ENCODE measurements at regions not wholly inside any gene's neighbourhood (a gene's known extent, or its start where the extent isn't known, plus 50 kb on each side); places are given as distances from the start of the nearest gene placed in this dataset.
"Not testable (repeated sequence)": the region's sequence is repeated elsewhere in the genome, so short reads cannot be mapped to it uniquely, and the experiment has no call there.

DNA sequence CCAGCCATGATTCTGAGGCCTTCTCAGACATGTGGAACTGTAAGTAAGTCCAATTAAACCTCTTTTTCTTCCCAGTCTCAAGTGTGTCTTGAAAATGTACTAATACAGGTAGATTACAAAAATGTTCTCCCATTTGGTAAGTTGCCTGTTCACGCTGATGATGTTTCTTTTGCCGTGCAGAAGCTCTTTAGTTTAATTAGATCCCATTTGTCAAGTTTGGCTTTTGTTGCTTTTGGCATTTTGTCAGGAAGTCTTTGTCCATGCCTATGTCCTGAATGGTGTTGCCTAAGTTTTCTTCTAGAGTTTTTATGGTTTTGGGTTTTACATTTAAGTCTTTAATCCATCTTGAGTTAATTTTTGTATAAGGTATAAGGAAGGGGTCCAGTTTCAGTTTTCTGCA is 712.5 kb upstream of the ZNF608 start:
- not testable (repeated sequence) for H3K4me1 Mint-ChIP-seq; DNase-seq; H3K4me3 Mint-ChIP-seq; ATAC-seq; H3K27ac Mint-ChIP-seq; H3K9me3 ChIP-seq (ENCODE audit: control insufficient read depth, low read length, poor library complexity, severe bottlenecking); H3K36me3 Mint-ChIP-seq (ENCODE audit: low read depth); H3K27me3 Mint-ChIP-seq

DNA sequence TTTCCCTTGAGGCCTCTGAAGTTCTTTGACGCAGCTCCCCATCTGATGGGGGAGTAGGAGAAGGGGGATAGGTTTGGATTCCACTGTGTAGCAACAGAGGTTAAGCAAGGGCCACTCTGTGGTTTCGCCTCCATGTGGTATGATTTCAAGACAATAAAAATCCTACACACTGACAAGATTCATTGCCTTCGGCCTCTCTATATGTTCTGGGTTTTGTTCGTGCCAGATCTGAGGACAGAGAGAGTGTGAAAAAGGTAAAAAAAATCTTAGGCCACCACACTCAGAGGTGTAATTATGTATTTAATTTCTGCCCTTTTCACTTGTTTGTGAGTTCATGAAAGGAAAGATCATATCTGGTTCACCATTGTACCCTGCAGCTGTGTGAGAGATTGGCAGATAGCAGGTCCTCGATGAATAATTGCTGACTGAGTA is 715.2 kb upstream of the ZNF608 start:
- no peak for ATAC-seq
- no peaks in the 10 kb centered on the region for H3K36me3 Mint-ChIP-seq (ENCODE audit: low read depth)
- no peak overlapping the region for H3K27ac Mint-ChIP-seq

DNA sequence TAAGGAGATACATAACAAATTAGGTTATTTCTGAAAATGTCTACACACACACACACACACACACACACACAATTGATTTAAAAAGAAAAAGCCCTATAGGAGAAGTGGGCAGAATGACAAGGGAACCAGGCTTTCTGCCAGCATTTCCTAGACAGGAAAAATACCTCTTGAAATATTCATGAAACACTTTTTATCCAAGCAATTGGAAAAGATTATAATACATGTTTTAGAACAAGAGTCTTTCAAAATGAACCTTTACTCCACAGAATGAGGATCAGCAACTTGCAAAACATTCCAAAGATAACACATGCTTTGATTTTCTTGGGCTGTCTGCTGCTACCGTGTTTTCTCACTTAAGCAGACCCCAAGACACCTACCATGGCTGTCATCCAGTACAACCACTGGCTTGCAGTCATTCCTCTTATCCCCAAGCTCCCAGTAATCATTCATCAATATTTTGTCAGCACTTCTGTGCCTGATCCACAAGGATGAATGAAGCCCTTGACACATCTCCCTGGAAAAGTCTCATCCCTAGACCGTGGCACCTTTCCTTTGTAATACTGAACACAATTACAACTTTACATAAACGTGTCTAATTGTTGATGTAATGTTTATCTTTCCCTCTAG is 717.1 kb upstream of the ZNF608 start:
- no peaks in the 10 kb centered on the region for H3K9me3 ChIP-seq (ENCODE audit: control insufficient read depth, low read length, poor library complexity, severe bottlenecking)
- Mint-ChIP-seq H3K27ac (no peak overlapping the region), H3K4me3 (no peak overlapping the region), H3K4me1 (no peaks in the 10 kb centered on the region), H3K36me3 (ENCODE audit: low read depth) (no peaks in the 10 kb centered on the region), H3K27me3 (no peaks in the 10 kb centered on the region)
- no peak for DNase-seq
- ATAC-seq: no peak

More for the DNA sequence above, 715.2 kb upstream of the ZNF608 start:
- no peaks in the 10 kb centered on the region for H3K9me3 ChIP-seq (ENCODE audit: control insufficient read depth, low read length, poor library complexity, severe bottlenecking)
- H3K4me1 Mint-ChIP-seq: no peaks in the 10 kb centered on the region
- H3K4me3 Mint-ChIP-seq: no peak overlapping the region
- no peak for DNase-seq
- H3K27me3 Mint-ChIP-seq: no peaks in the 10 kb centered on the region

DNA sequence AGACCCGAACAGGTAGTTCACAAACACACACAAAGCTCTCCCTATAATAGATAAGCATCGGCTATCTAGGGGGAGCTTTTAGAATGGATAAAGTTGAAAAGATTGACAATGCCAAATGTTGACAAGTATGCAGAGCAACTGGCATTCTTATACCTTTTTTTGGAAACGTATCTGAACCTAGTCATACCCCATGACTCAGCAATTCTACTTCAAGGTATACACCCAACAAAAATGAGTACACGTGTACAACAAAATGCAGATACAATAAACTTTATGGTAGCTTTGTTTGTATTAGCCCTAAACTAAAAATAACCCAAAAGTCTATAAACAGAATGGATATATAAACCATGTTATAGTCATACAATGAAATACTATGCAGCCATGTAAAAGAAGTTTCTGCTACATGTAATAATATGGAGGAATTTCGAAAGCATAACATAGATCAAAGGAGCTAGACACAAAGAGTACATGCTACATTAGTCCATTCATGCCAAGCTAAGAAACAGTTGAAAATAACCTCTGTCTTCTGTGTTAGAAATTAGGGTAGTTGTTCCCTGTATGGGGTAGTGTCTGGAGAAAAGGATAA is 718.5 kb upstream of the ZNF608 start:
- Mint-ChIP-seq H3K4me3 (no peak overlapping the region), H3K27me3 (no peaks in the 10 kb centered on the region), H3K36me3 (ENCODE audit: low read depth) (no peaks in the 10 kb centered on the region), H3K27ac (no peak overlapping the region), H3K4me1 (no peaks in the 10 kb centered on the region)
- ATAC-seq: no peak
- H3K9me3 ChIP-seq (ENCODE audit: control insufficient read depth, low read length, poor library complexity, severe bottlenecking): no peaks in the 10 kb centered on the region
- DNase-seq: no peak

DNA sequence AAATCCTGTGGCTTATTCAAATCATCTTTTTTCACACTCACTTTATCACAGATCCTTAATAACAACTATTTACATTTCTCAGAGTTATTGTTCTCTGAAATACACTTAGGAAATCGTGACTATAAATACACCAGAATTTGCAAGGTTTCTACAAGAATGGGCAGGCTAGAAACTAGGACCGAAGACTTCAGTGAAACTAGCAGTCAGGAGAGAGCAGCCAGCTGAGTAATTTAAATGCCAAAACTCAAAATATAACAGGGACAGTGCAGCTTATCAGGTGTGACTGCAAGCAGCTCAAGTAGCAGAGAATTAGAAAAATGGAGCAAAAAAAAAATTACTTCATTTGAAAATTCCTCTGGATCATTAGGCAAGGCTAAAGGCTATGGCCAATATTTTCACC is 719.3 kb upstream of the ZNF608 start:
- no peak overlapping the region for H3K4me3 Mint-ChIP-seq
- ATAC-seq: no peak
- no peaks in the 10 kb centered on the region for H3K27me3 Mint-ChIP-seq
- H3K9me3 ChIP-seq (ENCODE audit: control insufficient read depth, low read length, poor library complexity, severe bottlenecking): no peaks in the 10 kb centered on the region
- DNase-seq: no peak
- H3K4me1 Mint-ChIP-seq: no peaks in the 10 kb centered on the region
- H3K27ac Mint-ChIP-seq: no peak overlapping the region
- H3K36me3 Mint-ChIP-seq (ENCODE audit: low read depth): no peaks in the 10 kb centered on the region

DNA sequence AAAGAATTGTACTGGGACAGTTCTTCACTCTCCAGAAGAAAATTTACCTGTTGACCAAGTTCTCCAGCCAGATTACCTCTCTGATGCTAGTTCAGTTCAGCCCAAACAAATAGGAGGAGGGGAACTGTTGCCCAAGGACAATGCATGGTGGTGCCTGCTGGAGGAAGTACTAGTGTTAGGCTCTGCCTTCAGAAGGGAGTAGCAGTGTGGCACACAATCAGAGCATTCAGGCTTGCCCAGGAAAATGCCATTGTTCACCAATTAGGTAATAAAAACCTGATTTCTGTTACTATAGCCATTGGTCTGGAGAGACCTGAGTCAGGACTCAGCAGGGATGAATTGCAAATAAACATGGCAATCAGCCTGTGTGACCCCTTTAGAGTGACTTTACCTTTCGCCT is 720.8 kb upstream of the ZNF608 start:
- H3K4me3 Mint-ChIP-seq: no peak overlapping the region
- no peaks in the 10 kb centered on the region for H3K27me3 Mint-ChIP-seq
- no peaks in the 10 kb centered on the region for H3K36me3 Mint-ChIP-seq (ENCODE audit: low read depth)
- H3K27ac Mint-ChIP-seq: no peak overlapping the region
- no peaks in the 10 kb centered on the region for H3K4me1 Mint-ChIP-seq
- no peak for DNase-seq
- no peaks in the 10 kb centered on the region for H3K9me3 ChIP-seq (ENCODE audit: control insufficient read depth, low read length, poor library complexity, severe bottlenecking)
- no peak for ATAC-seq

DNA sequence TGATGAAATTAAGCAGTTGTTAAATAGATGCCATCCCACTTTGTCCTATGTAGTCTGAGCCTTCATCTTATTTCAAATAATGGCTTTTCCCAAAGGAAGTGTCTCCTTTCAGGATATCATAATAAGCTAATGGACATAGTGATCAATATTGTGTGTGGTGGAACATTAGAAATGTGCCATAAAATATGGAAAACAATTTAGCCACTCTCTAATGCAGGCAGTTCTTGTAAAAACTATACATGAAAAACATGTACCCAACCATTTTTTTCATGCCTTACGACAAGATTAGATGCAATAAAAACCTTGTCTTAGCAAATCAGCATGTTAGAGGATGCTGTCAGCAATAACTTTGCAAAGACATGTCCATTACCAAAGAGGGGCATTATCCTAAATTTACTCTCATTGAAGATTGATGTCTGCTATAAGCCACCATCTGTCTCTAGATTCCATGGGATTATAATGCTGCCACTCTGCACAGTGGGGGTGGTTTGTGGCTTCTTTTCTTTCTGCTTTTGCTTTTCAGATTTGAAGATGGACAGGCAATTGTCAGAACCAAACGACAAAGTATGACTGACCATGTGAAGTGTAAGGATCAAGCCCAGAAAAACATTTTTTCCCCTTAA is 724.0 kb upstream of the ZNF608 start:
- ATAC-seq: no peak
- no peaks in the 10 kb centered on the region for H3K9me3 ChIP-seq (ENCODE audit: control insufficient read depth, low read length, poor library complexity, severe bottlenecking)
- H3K27ac Mint-ChIP-seq: no peak overlapping the region
- H3K27me3 Mint-ChIP-seq: no peaks in the 10 kb centered on the region
- DNase-seq: no peak
- no peaks in the 10 kb centered on the region for H3K4me1 Mint-ChIP-seq
- no peaks in the 10 kb centered on the region for H3K36me3 Mint-ChIP-seq (ENCODE audit: low read depth)
- no peak overlapping the region for H3K4me3 Mint-ChIP-seq

DNA sequence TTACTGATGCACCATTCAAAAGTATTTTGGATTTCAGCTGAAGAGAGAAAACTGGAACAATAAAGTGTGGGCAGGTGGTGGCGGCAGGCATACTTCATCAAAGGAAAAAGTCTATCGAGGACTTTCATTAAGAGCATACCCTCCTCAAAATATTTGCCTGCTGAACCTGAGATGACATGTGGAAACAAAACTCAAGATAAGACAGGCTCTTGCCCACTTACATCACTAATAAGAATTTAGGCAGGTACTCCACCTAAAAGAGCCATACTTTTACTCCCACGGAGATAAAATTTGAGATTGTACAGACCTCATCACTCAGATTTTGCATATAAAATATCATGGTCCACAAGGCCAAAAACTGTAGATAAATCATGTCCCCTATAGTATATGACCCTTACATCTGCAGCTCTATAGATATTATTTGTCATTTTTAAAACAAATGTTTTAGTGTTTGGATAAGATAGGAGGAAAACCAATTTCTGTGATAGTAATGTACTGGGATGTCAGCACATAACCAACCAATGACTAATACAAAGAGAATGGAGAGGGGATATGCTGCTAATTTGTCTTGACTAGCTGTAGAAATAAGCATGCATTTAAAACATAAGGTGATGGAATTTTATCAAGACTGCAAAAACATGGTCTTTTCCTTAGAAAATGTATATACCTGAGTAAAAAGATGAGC is 730.6 kb upstream of the ZNF608 start:
- H3K36me3 Mint-ChIP-seq (ENCODE audit: low read depth): no peaks in the 10 kb centered on the region
- H3K27ac Mint-ChIP-seq: no peak overlapping the region
- H3K4me1 Mint-ChIP-seq: no peaks in the 10 kb centered on the region
- H3K27me3 Mint-ChIP-seq: no peaks in the 10 kb centered on the region
- no peak overlapping the region for H3K4me3 Mint-ChIP-seq
- H3K9me3 ChIP-seq (ENCODE audit: control insufficient read depth, low read length, poor library complexity, severe bottlenecking): no peaks in the 10 kb centered on the region
- DNase-seq (no peak), ATAC-seq (no peak)

DNA sequence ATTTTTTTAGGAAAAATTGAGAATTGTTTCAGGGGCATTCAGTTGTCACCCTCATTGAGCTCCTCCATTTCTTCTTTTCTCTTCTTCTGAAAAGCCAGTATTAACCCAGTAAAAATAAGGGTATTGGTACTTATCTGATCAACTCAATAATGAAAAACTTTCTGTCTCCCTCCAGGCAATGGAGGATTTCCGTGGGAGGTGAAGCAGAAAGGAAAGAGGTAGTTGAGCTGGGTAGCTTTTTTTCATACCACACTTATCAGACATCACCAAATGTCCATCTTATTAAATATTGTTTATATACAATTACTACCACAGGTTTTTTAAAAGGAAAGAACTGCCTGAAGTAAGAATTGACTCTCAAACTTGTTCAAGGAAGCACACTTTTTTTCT is 731.1 kb upstream of the ZNF608 start:
- no peaks in the 10 kb centered on the region for H3K36me3 Mint-ChIP-seq (ENCODE audit: low read depth)
- no peak overlapping the region for H3K27ac Mint-ChIP-seq
- no peaks in the 10 kb centered on the region for H3K4me1 Mint-ChIP-seq
- H3K9me3 ChIP-seq (ENCODE audit: control insufficient read depth, low read length, poor library complexity, severe bottlenecking): no peaks in the 10 kb centered on the region
- H3K4me3 Mint-ChIP-seq: no peak overlapping the region
- ATAC-seq (no peak), DNase-seq (no peak)
- H3K27me3 Mint-ChIP-seq: no peaks in the 10 kb centered on the region

DNA sequence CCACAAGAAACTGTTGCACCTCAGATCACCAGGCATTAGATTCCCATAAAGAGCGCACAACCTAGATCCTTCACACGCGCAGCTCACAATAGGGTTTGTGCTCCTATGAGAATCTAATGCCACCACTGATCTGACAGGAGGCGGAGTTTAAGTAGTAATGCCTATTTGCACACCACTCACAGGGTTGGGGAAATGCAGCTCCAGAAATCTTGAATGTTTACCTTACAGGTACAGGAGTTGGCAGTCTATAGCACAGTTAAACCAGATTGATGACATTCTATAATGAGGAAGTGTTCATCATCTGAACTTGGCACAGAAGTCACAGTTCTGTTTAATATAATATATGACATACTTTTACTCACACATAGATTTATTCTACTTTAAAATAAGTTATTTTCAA is 732.2 kb upstream of the ZNF608 start:
- Mint-ChIP-seq H3K36me3 (ENCODE audit: low read depth) (no peaks in the 10 kb centered on the region), H3K27me3 (no peaks in the 10 kb centered on the region), H3K4me3 (no peak overlapping the region), H3K27ac (no peak overlapping the region), H3K4me1 (no peaks in the 10 kb centered on the region)
- H3K9me3 ChIP-seq (ENCODE audit: control insufficient read depth, low read length, poor library complexity, severe bottlenecking): no peaks in the 10 kb centered on the region
- ATAC-seq (no peak), DNase-seq (no peak)

DNA sequence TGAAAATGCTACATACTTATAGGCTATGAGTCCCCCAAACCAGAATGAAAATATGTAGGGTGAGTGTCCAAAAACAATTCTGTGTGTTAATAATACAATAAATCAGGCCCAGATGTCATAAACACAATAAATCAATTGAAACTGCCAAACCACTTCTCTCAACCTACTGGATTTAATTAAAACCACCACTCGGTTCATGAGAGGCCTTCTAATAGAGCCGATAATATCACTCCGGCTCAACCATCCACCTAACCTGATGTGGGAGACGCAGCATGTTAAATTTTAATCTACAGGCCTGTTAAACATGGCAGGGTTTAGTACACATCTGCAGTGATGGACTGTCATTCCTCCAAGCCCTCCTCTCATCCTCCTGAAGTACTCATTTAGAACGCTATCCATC is 734.5 kb upstream of the ZNF608 start:
- Mint-ChIP-seq H3K4me1 (no peaks in the 10 kb centered on the region), H3K27ac (no peak overlapping the region), H3K27me3 (no peaks in the 10 kb centered on the region), H3K36me3 (ENCODE audit: low read depth) (no peaks in the 10 kb centered on the region), H3K4me3 (no peak overlapping the region)
- peaks cover 2% of the 10 kb centered on the region for H3K9me3 ChIP-seq (ENCODE audit: control insufficient read depth, low read length, poor library complexity, severe bottlenecking)
- ATAC-seq: no peak
- no peak for DNase-seq

DNA sequence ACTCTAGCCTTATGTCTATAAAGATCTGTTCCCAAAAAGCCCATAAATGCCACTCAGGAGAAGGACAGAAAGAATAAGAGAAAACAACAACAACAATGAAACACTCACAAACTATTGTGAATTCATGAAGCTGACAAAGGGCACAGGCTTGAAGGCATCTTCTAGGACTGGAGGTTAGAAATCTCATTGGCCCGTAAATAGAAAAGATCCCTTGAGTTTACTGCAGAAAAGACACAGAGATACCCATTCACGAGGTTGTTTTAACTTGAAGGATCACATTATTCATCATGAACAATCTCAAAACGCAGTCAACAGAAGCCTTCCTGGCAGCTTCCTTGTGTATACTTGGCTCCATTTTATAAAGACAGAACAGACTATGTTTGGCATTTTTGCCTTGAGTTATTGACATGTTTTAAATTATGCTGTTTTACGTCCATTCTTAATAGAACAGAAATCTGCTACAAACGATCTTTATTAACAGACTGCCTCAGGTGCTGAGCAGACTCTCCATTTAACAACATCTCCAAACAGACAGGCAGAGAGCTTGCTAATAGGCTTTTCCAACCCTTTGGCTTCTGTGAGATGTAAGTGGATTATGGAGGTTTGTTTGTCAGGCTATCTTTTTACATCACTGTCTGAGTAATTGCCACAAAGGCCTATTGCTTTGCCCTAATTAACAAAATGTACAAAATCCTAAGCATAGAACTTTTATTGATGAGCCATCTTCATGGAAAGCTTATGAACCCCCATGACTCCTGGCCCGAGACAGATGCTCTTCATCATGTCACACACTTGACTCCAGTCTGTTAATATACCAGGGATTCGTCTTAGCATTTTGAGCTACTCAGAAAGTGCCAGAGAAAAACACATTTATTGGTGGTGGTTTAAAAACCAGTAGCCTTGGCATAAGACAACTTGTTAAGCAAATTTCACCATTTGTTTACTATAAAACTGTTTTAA is 735.3 kb upstream of the ZNF608 start:
- Mint-ChIP-seq H3K4me1 (no peaks in the 10 kb centered on the region), H3K27me3 (no peaks in the 10 kb centered on the region), H3K36me3 (ENCODE audit: low read depth) (no peaks in the 10 kb centered on the region), H3K27ac (no peak overlapping the region), H3K4me3 (no peak overlapping the region)
- DNase-seq (no peak), ATAC-seq (no peak)
- peaks cover 2% of the 10 kb centered on the region for H3K9me3 ChIP-seq (ENCODE audit: control insufficient read depth, low read length, poor library complexity, severe bottlenecking)

DNA sequence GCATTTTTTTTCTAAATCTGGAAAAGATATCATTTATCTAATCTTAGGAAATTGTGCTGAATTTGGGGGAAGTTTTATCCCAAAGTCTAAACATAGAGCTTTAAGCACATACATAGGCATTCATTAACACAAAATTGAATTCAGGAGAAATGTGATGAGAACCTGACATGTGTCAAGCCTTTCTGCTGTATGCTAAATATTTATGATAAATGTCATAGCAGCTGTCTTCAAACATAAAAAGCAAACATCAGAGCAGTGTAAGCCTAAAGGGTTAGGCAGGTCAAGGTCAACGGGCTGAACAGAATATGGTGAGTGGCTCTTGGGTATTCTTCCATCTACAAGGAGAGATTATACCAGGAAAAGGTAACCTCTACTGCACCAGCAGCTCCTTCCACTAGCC is 737.2 kb upstream of the ZNF608 start:
- no peak for ATAC-seq
- no peaks in the 10 kb centered on the region for H3K27me3 Mint-ChIP-seq
- no peak overlapping the region for H3K27ac Mint-ChIP-seq
- H3K9me3 ChIP-seq (ENCODE audit: control insufficient read depth, low read length, poor library complexity, severe bottlenecking): peaks cover 2% of the 10 kb centered on the region
- no peaks in the 10 kb centered on the region for H3K4me1 Mint-ChIP-seq
- H3K4me3 Mint-ChIP-seq: no peak overlapping the region
- no peak for DNase-seq
- H3K36me3 Mint-ChIP-seq (ENCODE audit: low read depth): no peaks in the 10 kb centered on the region
